Limb (tissue), 2 donors: ENCODE measurements at regions not wholly inside any gene's neighbourhood (a gene's known extent, or its start where the extent isn't known, plus 50 kb on each side); places are given as distances from the start of the nearest gene placed in this dataset.

ENCODE experiments used
- DNase-seq, 2 donors: peaks; one replicate each; pipeline ENCODE4 v3.0.0-alpha.2; 2016; ENCODE audit errors: extremely low spot score in 2 of 2

DNA sequence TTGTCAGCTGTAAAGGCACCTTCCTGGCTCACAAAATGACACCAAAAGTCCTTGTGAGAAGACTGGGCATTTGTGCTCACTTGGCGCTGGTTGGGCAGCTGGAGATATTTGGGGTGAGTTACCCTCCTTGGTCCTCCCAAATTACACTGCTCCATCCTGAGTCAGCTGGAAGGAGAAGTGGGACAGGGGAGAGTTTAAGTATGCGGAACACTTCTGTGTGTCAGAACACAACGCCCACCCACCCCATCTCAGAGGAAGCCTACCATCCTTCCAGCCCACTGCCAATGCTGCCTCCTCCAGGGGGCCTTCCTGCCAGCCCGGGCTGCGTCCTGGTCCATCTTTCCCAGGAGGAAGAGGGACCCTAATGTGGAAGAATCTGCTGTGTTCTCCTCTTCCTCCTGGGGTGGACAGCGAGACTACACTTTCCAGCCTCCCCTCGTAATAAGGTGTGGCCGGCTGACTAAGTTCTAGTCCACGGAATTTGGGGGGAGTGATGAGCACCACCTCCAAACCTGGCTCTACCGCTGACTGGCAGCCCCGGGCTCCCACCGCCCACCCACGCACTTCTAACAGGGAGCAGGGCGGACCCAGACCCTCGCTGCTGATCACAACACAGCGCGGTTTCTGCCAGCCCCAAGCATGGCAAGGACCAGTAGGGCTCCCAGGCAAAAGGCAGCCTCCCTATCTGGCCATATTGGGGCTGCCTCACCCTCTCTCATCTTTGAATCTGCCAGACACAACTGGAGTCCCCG is 265.0 kb downstream of the XXYLT1 start:
- DNase-seq = peak in 1 of 2 donors; percentile 16

DNA sequence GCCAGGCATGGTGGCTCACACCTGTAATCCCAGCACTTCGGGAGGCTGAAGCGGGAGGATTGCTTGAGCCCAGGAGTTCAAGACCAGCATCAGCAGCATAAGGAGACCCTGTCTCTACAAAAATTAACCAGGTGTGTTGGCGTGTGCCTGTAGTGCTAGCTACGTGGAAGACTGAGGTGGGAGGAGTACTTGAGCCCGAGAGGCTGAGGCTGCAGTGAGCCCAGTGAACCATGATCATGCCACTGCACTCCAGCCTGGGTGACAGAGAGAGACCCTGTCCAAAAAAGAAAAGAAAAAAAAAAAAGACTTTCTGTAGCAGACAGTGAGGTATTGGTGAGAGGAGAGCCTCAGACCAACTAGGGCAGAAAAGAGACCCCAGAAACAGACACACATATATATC is 263.8 kb downstream of the XXYLT1 start:
- DNase-seq = peak in 1 of 2 donors; percentile 4

DNA sequence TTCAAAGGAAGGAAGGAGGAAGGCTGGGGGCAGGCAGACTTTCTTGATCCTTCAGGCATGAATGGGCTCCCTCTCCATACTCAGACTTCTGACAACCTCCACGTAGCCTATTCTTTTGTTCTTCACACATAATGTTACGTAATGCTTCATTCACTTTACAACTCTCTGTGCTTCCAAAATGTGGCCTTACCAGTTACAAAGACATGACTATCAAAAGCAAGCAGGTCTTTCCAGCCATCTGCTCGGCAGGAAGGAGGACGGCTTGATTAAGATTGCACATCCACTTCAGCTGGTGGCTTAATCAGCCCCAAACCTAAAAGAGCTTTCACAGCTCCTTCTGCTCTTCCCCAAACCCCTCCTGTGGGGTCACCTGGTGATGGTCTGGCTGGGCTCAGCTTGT is 263.2 kb downstream of the XXYLT1 start:
- peak in 1 of 2 donors; percentile 8 for DNase-seq

DNA sequence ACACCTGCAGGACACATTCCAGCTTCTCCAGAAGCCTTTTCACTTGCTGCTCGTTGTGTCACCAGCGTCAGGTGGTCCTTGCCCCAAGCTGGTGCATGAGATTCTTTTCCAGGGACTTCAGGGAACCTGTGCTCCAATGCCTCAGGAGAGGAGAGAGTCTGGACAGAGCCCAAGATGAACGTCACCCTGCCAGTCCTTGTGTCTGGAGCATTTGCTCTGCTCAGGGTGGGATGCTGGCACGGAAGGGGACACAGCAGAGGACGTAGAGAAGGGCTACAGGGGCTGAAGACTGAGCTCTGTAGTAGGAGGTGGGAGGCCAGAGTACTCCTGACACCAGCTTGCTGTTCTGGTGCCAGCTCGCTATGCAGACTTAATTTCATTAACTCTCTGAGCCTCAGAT is 262.1 kb downstream of the XXYLT1 start:
- peak in 1 of 2 donors; percentile 6 for DNase-seq

DNA sequence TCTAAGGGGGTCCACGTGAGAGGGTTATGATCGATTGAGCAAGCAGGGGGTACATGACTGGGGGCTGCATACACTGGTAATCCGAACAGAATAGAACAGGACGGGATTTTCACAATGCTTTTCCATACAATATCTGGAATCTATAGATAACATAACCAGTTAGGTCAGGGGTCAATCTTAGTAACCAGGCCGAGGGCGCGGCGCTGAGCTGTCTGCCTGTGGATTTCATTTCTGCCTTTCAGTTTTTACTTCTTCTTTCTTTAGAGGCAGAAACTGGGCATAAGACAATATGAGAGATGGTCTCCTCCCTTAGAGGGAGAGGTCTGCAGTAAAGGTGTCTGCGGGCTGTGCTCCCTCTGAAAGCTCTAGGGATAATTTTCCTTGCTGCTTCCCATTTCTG is 261.3 kb downstream of the XXYLT1 start:
- DNase-seq = peak in 1 of 2 donors; percentile 4

DNA sequence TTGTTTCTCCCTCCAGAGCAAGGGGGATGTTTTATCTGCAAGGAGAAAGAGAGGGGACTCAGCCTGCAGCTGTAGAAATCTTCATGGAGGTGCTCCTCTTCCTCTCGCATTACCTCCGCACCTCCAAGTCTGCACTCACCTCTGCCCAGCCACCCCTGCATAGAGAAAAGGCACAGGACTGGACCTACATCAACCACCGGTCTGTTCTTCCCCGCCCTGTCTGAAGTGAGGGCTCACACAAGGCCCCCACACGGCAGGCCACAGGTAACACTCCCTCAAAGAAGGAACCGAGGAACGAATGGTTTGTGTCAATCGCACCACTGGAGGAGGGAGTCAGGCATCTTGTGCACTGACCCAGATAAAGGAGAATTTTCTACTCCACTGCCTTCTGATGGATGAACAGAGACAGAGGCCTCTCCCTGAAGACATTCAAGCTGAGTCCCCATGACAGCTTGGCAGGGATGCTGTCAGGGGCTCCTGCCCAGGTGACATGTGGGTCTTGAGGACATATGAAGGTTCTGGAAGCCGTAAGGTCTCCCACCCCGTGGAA is 260.3 kb downstream of the XXYLT1 start:
- peak in 1 of 2 donors; percentile 13 for DNase-seq

DNA sequence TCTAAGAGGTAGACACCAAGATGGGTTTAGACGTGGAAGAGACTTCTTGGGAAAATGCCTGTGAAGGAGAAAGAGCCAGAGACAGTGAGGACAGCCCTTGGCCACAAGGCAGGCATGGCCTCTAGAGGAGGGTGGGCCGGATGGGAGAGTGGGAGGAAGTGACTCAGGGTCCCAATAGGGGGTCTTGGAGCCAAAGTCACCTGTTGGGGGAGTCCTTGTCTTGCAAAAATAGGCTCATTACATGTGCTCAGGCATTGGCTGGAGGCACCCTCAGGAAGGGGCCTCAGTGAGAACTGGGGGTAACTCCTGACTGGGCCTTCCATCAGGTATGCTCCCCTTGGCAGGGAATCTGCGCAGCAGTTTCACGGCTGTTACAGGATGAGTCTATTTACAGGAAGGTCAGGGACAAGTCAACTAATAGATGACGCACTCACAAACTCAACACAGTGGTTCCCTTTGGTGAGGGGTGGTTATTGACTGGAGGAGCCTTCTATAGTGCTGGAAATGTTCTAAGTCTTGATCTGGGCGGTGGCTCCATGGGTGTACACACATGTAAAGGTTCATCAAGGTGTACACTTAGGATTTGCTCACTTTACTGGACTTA is 259.6 kb downstream of the XXYLT1 start:
- DNase-seq = peak in 1 of 2 donors; percentile 11

DNA sequence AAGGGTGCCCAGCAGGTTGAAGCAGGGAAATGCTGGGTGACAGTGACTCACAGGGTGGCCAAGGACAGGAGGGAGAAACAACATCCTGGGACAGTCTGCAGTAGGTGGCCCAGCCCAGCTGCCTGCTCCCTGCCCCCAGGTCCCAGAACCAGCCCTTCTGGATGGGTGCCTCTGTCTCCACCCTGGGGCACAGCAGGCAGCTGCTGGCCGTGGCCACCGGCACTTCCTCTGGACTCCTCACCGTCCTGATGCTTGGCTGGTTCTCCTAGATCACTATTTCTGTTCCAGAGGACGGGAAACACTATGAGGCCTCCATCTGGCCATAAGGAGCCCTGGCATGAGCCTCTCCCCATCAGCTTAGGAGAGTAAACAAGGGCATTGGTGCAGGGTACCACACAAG is 258.9 kb downstream of the XXYLT1 start:
- peak in 1 of 2 donors; percentile 24 for DNase-seq

DNA sequence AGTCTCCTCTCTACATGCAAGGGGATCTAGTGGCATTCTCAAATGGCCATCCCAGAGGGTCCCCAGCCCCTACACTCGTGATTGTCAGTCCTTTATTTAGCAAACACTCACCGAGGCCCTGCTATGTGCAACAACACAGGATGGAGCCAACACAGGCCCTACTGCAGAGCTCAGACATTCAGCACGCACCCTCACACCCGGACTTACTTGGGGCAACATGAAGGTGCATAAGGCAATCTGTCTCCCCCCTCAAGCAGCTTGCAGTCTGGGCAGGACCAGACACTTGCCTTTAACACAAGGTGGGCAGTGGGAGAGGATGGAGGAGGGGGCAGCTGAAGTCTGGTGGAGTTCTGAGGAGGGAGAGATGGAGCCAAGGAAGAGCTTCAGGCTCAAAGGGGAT is 258.4 kb downstream of the XXYLT1 start:
- peak in 1 of 2 donors; percentile 9 for DNase-seq

DNA sequence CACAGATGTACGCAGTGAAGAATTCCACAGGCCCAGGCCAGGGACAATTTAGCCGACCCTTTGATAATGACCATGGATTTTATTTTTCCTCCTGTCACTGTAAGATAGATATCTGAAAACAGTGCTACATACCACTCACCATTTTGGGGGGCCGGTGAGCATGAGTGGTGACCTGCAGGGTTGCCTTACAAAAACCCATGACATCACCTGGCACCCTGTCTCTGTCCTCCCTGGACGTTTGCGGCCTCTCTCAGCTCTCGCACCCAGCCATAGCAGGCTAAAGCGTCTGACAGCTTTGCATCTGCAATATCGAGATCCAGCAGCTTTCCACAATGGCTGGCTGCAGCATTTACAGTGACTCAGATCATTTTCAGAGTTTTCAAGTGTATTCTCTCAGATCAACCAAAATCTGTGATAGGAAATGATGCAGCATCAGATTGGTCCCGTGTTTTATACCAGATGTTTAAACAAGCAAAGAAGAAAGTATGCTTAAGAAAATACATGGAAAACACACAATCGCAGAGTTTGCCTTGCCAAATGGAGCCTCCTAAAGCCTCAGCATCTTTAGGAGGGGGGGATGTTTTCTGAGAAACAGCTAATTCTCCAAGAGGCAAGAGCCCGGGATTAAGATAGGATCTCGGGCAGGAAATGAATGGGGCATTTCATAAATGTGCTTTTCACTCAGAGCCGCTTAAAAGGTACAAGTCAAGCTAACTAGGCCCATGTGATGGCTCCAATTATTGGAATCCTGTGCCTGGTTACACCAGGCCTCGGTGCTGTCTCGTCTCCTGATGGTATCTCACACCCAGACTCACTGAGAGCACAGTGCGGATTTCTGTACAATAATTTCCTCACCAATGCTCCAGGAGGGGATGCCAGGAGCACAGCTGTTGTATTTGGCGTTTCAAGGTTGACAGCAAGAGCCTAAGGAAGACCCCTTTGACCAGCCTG is 257.3 kb downstream of the XXYLT1 start:
- DNase-seq = peak in 1 of 2 donors; percentile 17

DNA sequence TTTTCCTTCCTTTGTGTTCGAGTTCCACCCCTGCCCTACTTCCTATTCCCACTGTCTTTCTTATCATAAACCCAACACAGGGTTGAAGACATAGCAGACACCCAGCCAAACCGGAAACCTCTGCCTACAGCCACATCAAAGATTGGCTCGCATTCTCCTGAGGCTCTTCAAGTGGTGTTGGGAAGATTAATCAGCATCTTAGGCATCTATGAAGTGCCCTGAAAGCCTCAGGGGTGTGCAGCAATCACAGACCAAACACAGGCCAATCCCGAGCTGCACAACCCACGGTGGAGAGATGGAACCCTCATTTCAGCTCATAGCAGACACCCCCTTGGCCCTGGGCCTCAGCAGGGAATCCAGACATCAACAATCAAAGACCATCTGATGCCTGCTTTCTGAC is 255.9 kb downstream of the XXYLT1 start:
- DNase-seq = peak in 1 of 2 donors; percentile 5

DNA sequence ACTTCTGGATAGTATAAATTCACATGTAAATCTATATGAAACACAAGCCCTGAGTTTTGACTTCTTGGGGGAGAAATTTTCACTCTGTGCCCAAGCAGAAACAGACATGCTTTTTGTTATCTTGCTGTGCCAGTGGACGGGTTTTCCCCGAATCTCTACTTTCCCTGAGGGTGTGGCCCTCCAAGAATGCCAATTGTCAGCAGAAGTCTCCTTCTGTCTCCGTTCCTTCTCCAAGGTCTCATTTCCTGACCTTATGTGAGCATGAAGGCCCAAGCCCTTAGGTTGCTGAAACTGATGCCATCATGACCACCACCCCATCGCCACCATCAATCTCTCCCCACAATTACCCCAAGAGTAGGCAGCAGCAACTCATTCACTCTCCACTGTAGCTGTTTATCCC is 253.8 kb downstream of the XXYLT1 start:
- DNase-seq = peak in 1 of 2 donors; percentile 7
